IPS DF 19.7 (cell line): ENCODE measurements at regions not wholly inside any gene's neighbourhood (a gene's known extent, or its start where the extent isn't known, plus 50 kb on each side); places are given as distances from the start of the nearest gene placed in this dataset.

Experiments used
- DNase-seq: peaks from one replicate; pipeline ENCODE4 v3.0.0-alpha.2; 2013; ENCODE audit warnings: low read depth, low spot score

- no peak for DNase-seq
Measured at GRCh38 chr4:155564086-155564485, 102.6 kb upstream of the GUCY1A1 start.

DNA sequence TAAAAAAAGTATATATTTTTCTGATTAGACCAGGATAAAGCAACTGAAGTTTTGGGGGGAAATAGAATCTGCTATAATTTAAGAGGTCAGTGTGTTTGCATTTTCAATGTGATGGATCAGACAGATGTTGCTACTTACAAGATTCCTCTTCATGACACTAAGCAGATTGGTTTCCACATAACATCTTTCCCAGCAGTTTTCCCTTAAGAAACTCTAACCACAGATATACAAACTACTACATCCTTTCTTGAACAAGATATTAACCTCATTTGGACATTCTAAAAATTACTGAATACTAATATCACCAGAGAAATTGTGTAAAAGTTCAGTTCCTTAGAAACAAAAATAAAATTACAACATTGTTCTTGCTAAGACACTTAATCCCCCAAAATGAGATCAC lies 106.7 kb upstream of the GUCY1A1 start:
- no peak for DNase-seq

DNA sequence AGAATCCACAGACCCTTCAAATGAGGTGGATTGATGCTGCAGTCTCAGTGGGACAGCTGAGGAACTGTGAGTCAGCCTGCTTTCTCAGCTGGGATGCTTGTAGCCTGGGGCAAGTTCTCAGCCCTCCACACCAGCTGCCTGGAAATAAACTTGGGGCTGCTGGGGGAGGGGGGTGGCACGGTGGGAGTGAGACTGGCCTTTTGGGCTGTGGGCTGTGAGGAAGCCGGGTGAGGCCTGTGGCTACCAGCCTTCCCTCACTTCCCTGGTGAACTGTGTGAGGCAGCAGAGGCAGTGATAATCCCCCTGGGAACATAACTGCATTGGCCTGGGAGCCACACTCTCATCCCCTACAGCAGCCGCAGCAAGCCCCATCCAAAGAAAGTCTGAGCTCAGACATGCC lies 114.5 kb upstream of the GUCY1A1 start:
- DNase-seq = no peak

GRCh38 chr4:155548173-155548572 lies 118.5 kb upstream of the GUCY1A1 start:
- no peak for DNase-seq

DNA sequence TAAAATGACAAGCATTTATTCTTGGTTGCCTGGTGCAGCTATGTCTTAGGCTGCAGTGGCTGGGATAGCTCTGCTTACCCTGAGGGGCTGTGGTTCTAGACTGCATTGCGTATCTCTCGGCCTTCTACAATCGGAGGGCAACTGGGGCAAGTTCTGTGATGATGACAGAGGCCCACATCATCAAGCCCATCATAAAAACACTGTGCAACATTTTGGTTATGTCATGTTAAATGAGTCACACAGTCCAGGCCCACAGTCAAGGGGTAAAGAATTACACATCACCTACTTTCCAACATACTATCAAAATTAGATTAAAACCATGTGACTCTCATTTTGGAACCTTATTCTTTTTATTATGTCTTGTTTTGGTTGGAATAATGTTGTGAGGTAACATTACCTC lies 120.2 kb upstream of the GUCY1A1 start:
- DNase-seq = no peak

GRCh38 chr4:155545456-155545855 lies 121.2 kb upstream of the GUCY1A1 start:
- no peak for DNase-seq

DNA sequence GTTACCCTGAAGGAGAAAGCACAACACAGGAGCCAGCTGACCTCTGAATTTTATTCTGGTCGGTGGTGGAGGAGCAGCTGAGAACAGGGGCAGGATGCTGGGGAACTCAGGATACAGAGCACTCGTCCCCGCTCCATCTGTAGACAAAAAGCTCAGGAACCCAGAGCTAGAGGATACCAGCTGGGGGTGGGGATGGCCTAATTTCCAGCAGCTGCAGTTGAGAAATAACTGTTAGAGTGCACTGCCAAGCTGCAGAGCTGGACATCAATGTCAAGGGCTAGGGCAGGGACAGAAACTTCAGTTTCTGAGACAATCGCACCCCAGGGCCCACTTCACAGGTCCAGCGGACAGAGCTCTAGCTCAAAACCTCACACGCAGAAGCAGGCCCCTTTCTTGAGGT lies 122.1 kb upstream of the GUCY1A1 start:
- no peak for DNase-seq

- no peak for DNase-seq
Measured at GRCh38 chr4:155543126-155543765, 123.4 kb upstream of the GUCY1A1 start.

DNA sequence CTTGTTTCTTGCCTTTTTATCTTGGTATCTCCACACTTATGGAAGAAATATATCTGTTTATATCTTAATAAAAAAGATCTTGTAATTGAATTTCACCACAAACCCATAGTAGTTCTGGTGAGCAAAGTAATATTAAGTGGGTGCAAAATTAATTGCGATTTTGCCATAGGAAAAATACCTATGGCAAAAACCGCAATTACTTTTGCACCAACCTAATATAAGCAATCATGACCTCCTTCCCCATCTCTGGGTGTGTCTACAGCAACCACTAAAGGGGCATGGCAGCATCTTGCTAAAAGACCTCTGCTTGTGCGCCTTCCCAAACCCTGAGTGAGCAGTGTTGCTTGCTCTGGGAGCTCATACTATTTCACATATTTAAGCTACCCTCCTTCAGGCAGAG lies 124.2 kb upstream of the GUCY1A1 start:
- no peak for DNase-seq

DNA sequence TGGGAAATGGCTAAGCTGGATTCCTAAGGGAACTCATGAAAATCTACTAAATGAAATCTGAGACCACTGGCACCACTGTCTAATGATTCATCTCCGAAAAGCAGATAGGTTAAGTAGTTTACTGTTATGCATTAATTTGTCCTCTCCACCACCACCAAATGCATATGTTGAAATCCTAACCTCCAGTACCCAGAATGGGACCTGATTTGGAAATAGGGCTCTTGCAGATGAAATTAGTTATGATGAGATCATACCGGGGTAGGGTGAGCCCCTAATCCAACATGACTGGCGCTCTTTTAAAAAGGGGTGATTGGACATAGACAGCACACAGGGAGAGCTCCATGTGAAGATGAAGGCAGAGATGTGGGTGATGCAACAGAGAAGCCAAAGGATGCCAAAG lies 124.9 kb upstream of the GUCY1A1 start:
- no peak for DNase-seq

- DNase-seq = no peak
Measured at GRCh38 chr4:155540698-155541097, 126.0 kb upstream of the GUCY1A1 start.

DNA sequence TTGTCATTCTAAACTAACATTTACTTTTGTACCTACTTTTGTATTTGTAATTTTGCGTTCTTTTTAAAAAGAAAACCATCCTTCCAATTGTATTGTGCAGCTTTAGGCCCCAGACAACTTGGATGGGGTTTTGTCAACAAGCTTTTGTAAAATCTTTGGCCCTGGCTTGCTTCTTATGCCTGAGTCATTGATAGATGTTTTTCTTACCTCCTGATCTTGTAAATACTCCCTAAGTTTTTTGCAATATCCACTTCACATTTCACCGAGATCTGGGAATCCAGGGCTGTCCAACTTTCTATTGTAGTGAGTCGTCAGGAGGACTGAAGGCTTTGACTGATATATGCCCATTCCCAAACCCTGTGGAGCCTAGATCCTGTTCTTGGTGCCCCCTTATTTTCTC lies 126.9 kb upstream of the GUCY1A1 start:
- DNase-seq = no peak

DNA sequence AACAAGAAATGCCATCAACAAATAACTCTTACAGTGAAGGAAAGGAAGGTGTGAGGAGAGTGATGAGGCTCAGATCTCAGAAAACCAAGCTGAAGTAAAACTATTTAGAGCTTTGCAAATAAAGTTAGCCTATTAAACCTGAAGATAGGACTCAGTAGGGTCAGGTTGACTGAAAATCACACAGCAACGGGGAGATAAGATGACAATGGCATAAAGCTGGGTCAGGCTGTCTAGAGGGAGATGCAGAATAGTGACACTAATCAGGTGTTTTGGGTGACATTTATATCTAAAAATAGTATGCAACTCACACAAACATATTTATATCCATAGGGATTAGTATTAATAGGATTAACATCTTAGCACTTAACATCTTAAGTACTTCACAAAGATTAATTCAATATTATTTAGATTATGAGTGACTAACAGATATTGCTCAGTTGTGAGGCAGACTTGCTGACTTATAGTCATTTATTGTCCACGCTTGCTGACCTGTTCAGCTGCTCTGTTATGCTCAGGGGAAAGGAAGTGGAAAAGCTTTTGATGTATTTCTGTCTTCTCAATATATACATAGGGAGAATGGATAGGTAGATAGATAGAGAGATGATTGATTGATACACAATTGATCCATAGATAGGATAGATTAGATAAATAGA lies 130.7 kb upstream of the GUCY1A1 start:
- DNase-seq = no peak

GRCh38 chr4:155532373-155533085 lies 134.1 kb upstream of the GUCY1A1 start:
- no peak for DNase-seq

GRCh38 chr4:155530857-155531256 lies 135.8 kb upstream of the GUCY1A1 start:
- no peak for DNase-seq

DNA sequence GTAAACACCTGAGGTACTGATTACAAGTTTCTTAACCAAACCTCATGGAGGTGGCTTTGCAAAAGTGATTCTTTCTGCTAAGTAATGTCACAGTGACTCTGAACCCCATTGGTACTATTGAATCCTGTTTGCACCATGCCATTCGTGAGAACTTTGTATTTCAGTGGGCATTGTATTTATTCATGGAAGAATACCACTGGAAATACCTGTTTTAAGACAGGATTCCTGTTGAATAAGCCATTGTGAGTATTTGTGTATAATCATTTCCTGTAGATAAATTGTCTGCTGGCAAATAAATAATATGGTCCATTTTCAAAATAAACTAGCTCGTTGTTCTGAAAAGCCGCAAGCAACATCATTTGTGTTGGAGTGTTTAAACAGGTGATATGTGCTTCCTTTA lies 136.4 kb upstream of the GUCY1A1 start:
- DNase-seq = no peak

DNA sequence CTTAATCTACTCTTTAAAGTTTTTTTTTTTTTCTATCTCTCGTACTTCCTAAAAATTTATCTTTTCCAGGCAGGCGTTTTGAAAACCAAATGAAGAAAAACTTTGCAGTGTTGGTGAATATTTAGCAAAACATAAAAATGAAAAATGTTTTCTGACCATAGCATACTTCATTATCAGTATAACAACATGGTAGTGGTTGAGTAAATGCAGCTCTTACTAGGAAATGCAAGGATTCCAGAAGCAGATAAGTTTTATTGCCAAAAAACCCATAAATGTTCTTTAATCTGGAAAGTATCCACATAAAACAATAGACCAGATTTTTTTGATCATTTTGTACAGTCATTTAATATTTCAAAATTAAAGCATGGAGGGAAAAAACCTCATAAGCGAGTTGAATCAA lies 136.9 kb upstream of the GUCY1A1 start:
- DNase-seq = no peak

DNA sequence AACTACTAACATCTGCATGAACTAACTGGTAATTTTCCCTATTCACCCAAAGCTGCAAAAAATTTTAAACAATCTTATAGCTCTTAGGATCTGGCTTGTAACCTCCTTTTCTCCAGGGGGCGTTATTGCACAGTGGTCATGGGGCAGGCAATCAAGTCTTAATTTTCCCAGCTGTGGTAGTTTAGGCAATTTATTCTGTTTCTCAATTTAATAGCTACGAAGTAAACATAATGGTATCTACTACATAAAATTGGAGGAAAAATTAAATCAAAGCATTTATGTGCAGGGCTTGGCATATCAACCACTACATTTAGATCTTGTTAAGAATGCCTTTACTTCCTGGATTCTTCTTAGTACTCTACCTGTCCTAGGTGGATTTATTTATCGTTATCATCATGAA lies 137.4 kb upstream of the GUCY1A1 start:
- no peak for DNase-seq

GRCh38 chr4:155526452-155527169 lies 140.0 kb upstream of the GUCY1A1 start:
- no peak for DNase-seq

- DNase-seq = no peak
Measured at GRCh38 chr4:155524926-155525455, 141.7 kb upstream of the GUCY1A1 start.

- DNase-seq = no peak
Measured at GRCh38 chr4:155523358-155523757, 143.3 kb upstream of the GUCY1A1 start.

GRCh38 chr4:155522201-155522600 lies 144.4 kb upstream of the GUCY1A1 start:
- no peak for DNase-seq
